ENCODE measurements at regions not wholly inside any gene's neighbourhood (a gene's known extent, or its start where the extent isn't known, plus 50 kb on each side); places are given as distances from the start of the nearest gene placed in this dataset.

DNA sequence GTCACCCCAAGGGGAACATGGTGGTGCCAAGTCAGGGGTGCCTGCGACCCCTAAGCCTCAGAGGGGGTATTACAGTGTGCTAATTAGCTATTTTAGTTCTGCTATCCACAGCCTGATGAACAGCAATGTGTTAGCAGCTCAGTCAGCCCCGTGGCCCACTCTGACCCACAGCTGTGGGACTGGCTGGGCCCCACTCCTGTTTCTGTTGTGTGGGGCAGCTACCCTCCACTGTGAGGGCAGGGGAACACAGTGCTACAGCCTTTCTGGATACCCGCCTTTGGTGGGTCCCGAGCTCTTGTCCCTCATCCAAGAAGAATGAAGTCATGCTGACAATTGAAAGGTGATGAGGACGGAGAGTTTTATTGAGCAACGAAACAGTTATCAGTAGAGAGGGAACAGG, 152.5 kb upstream of the GGTLC1 start:
- peaks cover 4% of the 10 kb centered on the region for H3K9me3 Mint-ChIP-seq
- DNase-seq, result no peak
- no peaks in the 10 kb centered on the region for H3K36me3 Mint-ChIP-seq
- no peak overlapping the region for H3K4me3 Mint-ChIP-seq
- H3K4me1 Mint-ChIP-seq, result peaks cover 3% of the 10 kb centered on the region
- H3K27ac Mint-ChIP-seq, result no peak overlapping the region
- no peaks in the 10 kb centered on the region for H3K27me3 Mint-ChIP-seq

DNA sequence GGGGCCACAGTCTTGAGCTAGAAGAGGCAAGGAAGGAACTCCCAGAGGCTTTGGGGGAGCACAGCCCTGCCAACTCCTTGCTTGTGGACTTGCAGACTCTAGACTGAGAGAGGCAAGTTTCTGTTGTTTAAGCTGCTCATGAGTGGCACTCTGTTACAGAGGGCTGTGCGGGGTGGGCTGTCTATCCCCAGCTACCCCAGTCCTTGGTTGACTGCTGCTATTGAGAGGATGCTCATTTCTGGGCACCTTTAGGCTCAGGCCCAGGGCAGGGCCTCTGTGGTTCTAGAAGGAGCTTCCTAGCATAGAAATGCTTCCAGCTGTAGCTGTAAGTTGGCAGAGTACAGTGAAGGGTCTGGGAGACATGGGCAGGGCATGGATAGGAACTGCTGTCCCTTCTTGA, 151.3 kb upstream of the GGTLC1 start:
- Mint-ChIP-seq H3K27me3 (no peaks in the 10 kb centered on the region), H3K27ac (no peak overlapping the region), H3K9me3 (peaks cover 4% of the 10 kb centered on the region)

DNA sequence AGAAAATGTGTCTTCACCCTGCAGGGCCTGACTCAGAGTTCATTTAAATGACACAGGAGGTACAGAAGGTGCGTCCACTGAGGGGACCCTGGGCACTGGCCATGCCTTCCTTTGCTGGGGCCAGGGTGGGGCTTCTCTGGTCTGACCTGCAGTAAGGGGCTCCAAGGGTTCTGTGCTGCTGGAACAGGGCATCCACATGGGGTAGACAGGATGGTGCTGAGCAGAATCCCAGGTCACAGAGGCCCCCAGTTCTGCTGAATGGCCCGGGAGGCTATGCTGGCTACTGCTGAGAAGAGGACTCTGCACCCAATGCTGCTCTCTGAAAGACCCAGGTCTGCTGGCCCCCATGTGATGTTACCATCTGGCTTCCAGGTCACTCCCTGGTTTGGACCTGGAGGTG, 150.4 kb upstream of the GGTLC1 start:
- no peak overlapping the region for H3K27ac Mint-ChIP-seq
- no peaks in the 10 kb centered on the region for H3K36me3 Mint-ChIP-seq
- no peak for DNase-seq
- H3K27me3 Mint-ChIP-seq, result no peaks in the 10 kb centered on the region
- H3K9me3 Mint-ChIP-seq, result peaks cover 4% of the 10 kb centered on the region
- H3K4me3 Mint-ChIP-seq, result no peak overlapping the region
- H3K4me1 Mint-ChIP-seq, result peaks cover 3% of the 10 kb centered on the region

More for the DNA sequence above, 151.3 kb upstream of the GGTLC1 start:
- Mint-ChIP-seq H3K4me1 (peaks cover 3% of the 10 kb centered on the region), H3K4me3 (no peak overlapping the region), H3K36me3 (no peaks in the 10 kb centered on the region)
- no peak for DNase-seq

DNA sequence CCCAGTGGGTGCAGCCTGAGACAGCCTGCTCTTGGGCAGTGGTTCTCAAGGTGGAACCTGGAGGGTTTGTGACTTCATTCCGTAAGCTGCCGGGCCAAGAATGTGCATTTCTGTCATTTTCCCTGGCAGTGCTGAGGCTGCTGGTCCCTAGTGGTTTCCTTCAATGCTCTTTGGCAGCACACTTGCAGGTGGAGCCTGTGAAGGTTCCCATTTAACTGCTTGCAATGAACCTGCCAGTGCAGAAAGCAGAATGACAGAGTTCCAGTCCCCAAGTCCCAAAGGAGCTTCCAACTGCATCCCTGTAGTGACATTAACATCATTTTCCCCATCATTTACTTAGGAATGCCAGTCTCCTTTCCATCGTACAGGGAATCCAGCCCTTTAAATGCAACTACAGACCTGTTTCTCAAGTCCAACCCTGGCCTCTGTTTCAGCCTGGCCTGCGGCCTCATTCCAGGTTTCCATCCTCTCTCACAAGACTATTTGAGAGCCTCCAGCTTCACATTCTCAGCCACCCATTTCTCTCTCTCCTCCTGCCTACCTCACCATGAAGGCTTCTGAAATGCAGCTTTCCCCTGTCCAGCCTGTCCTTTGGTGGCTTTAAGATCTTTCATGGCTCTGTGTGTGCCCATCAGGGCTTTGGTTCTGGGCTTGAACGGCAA, 149.7 kb upstream of the GGTLC1 start:
- no peak for DNase-seq
- Mint-ChIP-seq H3K4me1 (peaks cover 3% of the 10 kb centered on the region), H3K36me3 (no peaks in the 10 kb centered on the region), H3K27ac (no peak overlapping the region), H3K9me3 (peaks cover 4% of the 10 kb centered on the region), H3K27me3 (no peaks in the 10 kb centered on the region), H3K4me3 (no peak overlapping the region)

DNA sequence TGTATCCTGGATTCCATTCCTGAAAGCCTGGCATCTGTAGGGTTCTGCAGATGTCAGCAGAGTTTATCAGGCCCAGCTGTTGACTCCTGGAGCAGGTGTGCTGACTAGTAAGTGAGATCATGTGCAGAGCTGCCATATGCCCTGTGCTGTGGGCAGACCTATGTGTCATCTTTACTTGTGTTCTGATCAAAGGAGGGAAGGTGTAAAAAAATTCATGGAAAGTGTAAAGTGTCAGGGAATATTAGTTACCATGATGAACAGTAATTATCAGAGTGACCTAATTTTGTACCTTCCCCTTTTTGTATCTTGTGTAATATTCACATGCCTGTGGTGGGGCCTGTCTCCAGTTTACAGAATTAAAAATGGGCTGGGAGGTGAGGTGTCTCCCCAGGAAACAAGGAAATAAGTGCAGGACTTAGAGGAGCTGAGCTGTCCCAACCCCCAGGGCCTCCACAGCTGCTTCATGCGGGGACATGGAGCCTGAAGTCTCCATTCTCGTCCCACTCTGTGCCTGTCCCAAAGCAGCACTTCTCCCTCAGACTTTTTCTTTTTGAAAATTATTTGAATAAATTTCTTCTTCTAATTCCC, 148.2 kb upstream of the GGTLC1 start:
- H3K4me1 Mint-ChIP-seq, result peaks cover 6% of the 10 kb centered on the region
- no peaks in the 10 kb centered on the region for H3K27me3 Mint-ChIP-seq
- no peaks in the 10 kb centered on the region for H3K36me3 Mint-ChIP-seq
- H3K4me3 Mint-ChIP-seq, result no peak overlapping the region
- no peak overlapping the region for H3K27ac Mint-ChIP-seq
- no peak for DNase-seq
- peaks cover 2% of the 10 kb centered on the region for H3K9me3 Mint-ChIP-seq

DNA sequence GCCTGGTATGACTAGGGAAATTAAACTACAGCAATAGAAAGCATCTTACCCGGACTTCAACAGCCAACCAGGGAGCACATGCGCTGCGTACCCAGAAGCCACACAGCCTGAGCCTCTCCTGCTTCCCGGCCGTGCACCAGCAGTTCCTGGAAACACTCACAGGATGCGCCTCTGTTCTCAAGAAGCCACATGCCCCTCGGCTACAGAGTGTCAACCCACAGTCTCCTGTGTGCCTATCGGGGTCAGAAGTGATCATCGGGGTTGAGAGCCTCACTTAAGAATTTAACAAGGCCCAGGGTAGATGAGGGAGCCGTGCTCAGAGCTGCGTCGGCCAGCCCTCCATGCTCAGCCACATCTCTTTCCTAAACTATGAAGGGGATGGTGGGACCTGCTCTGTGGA, 147.2 kb upstream of the GGTLC1 start:
- H3K27me3 Mint-ChIP-seq, result no peaks in the 10 kb centered on the region
- H3K4me1 Mint-ChIP-seq, result peaks cover 8% of the 10 kb centered on the region
- DNase-seq, result no peak
- no peak overlapping the region for H3K4me3 Mint-ChIP-seq
- no peaks in the 10 kb centered on the region for H3K9me3 Mint-ChIP-seq
- no peak overlapping the region for H3K27ac Mint-ChIP-seq
- H3K36me3 Mint-ChIP-seq, result no peaks in the 10 kb centered on the region

DNA sequence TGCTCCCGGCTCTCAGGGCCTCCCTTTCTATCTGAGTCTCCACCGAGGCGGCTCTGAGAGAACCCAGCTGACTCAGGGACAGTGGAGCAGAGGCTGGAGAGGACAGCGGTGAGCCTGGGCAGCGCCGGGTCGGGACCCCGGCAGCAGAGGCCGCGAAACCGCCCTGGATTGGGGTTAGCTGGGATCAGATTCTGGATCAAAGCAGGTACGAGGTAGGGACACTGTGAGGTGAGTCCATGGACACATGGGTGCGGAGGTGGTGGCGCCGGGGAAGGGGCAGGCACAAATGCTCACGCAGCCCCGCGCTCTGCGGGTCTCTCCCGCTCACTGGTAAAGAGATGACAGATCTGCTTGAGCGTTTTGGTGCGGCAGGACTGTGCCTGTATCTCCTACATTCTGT, 146.4 kb upstream of the GGTLC1 start:
- Mint-ChIP-seq H3K27me3 (no peaks in the 10 kb centered on the region), H3K27ac (no peak overlapping the region), H3K4me3 (no peak overlapping the region), H3K9me3 (no peaks in the 10 kb centered on the region), H3K4me1 (peaks cover 8% of the 10 kb centered on the region), H3K36me3 (no peaks in the 10 kb centered on the region)
- no peak for DNase-seq

DNA sequence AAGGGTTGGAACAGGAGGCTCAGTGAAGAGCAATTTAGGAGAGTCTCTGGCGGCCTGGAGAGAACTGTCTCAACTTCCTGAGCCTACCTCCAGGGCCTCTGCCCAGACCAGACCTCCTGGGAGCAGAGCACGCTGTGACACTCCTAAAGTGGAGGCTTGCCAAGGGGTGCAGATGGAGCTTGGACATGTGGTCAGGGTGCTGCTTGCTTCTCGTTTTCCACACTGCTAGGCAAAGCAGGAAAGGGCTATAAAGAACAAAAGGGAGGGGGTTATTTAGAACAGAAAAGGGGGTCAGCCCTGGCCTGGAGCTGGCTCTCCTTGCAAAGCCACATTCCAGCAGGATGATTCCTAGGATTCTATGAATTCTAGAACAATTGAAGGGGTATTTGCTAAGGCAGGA, 145.7 kb upstream of the GGTLC1 start:
- no peaks in the 10 kb centered on the region for H3K27me3 Mint-ChIP-seq
- no peak overlapping the region for H3K4me3 Mint-ChIP-seq
- no peaks in the 10 kb centered on the region for H3K9me3 Mint-ChIP-seq
- DNase-seq, result no peak
- no peak overlapping the region for H3K27ac Mint-ChIP-seq
- peaks cover 8% of the 10 kb centered on the region for H3K4me1 Mint-ChIP-seq
- no peaks in the 10 kb centered on the region for H3K36me3 Mint-ChIP-seq

DNA sequence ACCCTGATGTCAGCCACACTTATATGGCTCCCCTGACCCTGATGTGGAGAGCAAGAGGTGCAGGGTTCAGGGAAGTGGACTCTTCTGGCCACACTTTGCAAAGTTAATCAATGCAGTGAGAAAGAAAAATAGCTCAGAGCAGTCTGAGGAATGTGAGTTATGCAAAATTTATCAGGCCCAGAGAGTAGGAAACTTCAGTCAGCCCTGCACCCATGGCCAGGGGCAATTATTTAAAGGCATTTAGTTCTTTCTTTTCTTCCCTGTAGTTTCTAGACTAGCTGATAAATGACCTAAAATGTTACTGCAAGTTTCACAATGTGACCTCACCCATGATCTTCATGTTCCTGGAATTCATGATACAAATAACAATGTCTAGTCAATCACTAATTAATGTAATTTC, 143.7 kb upstream of the GGTLC1 start:
- H3K27me3 Mint-ChIP-seq, result no peaks in the 10 kb centered on the region
- peaks cover 8% of the 10 kb centered on the region for H3K4me1 Mint-ChIP-seq
- no peaks in the 10 kb centered on the region for H3K36me3 Mint-ChIP-seq
- H3K9me3 Mint-ChIP-seq, result no peaks in the 10 kb centered on the region
- no peak overlapping the region for H3K27ac Mint-ChIP-seq
- H3K4me3 Mint-ChIP-seq, result no peak overlapping the region
- no peak for DNase-seq

DNA sequence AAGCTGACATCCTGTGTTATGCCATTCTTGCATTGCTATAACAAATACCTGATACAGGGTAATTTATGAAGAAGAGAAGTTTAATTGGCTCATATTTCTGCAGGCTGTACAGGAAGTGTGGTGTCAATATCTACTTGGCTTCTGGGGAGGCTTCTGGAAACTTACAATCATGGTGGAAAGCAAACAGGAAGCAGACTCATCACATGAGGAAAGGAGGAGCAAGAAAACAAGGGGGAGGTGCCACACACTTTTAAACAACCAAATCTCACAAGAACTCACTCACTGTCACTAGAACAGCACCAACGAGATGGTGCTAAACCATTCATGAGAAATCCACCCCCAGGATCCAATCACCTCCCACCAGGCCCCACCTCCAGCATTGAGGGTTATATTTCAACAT, 143.1 kb upstream of the GGTLC1 start:
- Mint-ChIP-seq H3K27ac (no peak overlapping the region), H3K4me1 (peaks cover 8% of the 10 kb centered on the region), H3K9me3 (no peaks in the 10 kb centered on the region), H3K36me3 (no peaks in the 10 kb centered on the region), H3K27me3 (no peaks in the 10 kb centered on the region), H3K4me3 (no peak overlapping the region)
- DNase-seq, result no peak

DNA sequence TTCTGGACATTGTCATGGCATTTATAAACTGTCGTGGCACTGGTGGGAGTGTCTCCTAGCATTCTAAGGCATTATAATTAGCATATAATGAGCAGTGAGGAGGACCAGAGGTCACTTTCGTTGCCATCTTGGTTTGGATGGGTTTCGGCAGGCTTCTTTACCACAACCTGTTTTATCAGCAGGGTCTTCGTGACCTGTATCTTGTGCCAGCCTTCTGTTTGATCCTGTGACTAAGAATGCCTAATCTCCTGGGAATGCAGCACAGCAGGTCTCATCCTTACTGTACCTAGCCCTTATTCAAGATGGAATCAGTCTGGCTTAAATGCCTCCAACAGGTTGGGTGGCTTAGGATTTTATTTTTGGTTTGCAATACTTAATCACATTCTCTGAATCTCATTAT, 142.7 kb upstream of the GGTLC1 start:
- peaks cover 1% of the 10 kb centered on the region for H3K27me3 Mint-ChIP-seq
- H3K4me1 Mint-ChIP-seq, result peaks cover 5% of the 10 kb centered on the region
- no peak overlapping the region for H3K27ac Mint-ChIP-seq
- H3K36me3 Mint-ChIP-seq, result no peaks in the 10 kb centered on the region
- no peaks in the 10 kb centered on the region for H3K9me3 Mint-ChIP-seq
- DNase-seq, result no peak
- no peak overlapping the region for H3K4me3 Mint-ChIP-seq

DNA sequence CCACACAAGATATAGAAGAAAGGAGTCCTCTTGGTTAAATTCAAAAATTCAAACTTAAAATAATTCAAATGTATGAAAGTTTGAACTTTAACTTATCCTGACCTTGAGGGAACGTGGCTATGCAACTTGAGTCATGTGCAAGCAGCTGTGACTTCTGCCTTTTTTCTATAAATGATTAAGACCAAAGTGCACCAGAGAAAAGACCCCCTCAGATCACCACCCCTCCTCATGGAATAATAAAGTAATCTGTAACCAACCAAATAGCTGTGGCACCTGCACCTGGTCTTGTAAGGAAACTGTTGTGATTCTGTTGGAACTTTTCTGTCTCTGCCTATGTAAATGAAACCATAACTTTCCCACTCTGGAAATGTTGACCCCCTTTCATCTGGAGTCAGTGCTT, 141.1 kb upstream of the GGTLC1 start:
- Mint-ChIP-seq H3K27ac (no peak overlapping the region), H3K36me3 (no peaks in the 10 kb centered on the region), H3K4me1 (peaks cover 5% of the 10 kb centered on the region), H3K9me3 (no peaks in the 10 kb centered on the region), H3K4me3 (no peak overlapping the region), H3K27me3 (peaks cover 3% of the 10 kb centered on the region)
- DNase-seq, result no peak

DNA sequence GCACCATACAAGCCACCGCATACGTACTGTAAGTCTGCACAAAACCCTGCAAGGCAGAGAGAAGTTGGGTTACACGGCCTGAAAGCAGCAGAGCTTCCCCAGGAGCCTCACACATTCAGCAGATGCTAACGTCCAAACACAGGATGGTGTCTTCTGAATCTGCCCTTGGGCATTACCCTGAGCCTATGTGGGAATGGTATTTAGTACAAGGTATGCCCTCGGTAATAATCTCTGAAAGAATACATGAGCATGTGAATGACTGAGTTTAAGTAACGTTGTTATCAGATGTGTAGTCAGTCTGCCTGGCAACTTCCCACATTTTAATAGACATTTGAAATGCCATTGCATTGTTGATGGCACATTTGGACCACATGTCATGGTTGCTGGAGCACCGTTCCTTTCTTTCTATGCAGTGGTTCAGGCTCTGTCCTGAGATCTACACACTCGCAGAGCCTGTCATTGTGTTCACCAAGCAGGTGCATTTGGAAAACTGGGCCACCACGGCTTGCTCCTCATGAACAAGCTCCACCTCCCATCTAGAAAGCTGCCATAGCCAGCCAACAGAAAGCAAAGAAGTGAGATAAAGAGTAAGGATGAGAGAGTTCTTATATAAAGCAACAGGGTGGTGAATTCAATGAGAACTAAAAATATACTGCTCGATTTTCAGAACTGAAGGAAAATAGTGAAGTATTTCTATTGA, 136.5 kb upstream of the GGTLC1 start:
- no peaks in the 10 kb centered on the region for H3K9me3 Mint-ChIP-seq
- H3K27ac Mint-ChIP-seq, result no peak overlapping the region
- H3K4me1 Mint-ChIP-seq, result no peaks in the 10 kb centered on the region
- no peaks in the 10 kb centered on the region for H3K36me3 Mint-ChIP-seq
- H3K4me3 Mint-ChIP-seq, result no peak overlapping the region
- peaks cover 3% of the 10 kb centered on the region for H3K27me3 Mint-ChIP-seq
- no peak for DNase-seq

DNA sequence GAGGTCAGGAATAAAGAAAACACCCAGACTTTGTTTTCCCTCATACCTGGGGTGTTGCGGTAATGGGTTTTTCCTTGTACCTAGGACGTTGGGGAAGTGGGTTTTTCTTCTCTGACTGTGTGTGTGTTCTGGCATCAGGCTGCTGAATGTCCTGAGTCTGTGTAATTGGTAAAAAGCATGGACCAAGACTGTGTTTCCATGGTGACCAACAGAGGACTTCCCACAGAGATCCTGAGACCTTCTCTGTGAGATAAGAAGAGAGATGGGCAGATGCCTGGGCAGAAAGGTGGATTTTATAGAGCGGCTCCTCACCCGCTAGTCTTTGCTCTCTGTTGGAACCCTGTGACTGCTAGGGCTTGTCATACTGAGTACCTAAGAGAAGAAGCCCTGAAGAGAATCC, 135.4 kb upstream of the GGTLC1 start:
- Mint-ChIP-seq H3K4me3 (no peak overlapping the region), H3K36me3 (no peaks in the 10 kb centered on the region), H3K9me3 (no peaks in the 10 kb centered on the region), H3K27me3 (peaks cover 3% of the 10 kb centered on the region), H3K4me1 (no peaks in the 10 kb centered on the region), H3K27ac (no peak overlapping the region)
- no peak for DNase-seq

DNA sequence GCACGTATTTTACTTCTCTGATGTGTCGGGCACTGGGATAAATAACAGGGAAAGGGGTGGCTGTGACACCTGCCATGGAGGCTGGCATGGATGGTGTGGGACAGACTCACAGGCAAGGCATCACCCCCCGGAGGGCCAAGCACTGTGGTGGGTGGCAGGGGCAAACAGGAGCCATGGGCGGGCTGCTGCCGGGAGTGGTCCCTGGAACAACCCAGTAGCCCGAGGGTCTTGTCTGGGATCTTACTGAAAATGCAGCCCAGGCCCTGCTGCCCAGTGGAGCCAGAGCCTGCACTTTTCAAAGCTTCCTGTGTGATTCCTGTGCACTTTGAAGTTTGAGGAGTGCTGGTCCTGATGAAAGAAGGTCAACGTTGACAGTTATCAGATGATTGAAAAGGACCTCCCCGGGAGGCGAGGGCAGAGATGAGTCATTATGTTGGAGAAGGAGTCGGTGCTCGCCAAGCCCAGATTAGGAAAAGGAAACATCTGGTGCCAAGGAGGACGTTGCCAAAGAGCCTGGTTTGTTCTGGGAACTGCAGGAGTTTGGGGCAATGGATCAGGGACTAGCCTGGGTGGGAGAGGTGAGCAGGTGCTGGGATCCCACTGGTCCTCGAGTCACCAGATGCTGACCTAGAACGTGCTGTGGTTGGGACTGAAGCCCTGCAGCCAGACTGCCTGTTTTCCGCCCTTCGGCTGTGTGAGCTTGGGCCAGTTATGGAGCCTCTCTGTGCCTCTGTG, 130.0 kb upstream of the GGTLC1 start:
- no peaks in the 10 kb centered on the region for H3K27me3 Mint-ChIP-seq

More for the DNA sequence above, 130.0 kb upstream of the GGTLC1 start:
- H3K27ac Mint-ChIP-seq, result no peak overlapping the region
- no peak overlapping the region for H3K4me3 Mint-ChIP-seq
- no peak for DNase-seq
- no peaks in the 10 kb centered on the region for H3K9me3 Mint-ChIP-seq
- no peaks in the 10 kb centered on the region for H3K36me3 Mint-ChIP-seq
- no peaks in the 10 kb centered on the region for H3K4me1 Mint-ChIP-seq
